GM12874 (cell line): ENCODE measurements at regions not wholly inside any gene's neighbourhood (a gene's known extent, or its start where the extent isn't known, plus 50 kb on each side); places are given as distances from the start of the nearest gene placed in this dataset.

ENCODE experiments used
- TF ChIP-seq, protein P1 (sequence below): IDR thresholded peaks from 2 replicates; pipeline ENCODE4 v1.5.1; 2011; ENCODE audit warnings: low read depth, mild to moderate bottlenecking, control low read depth, low read length, moderate library complexity; ENCODE audit not compliant: insufficient read depth

DNA sequence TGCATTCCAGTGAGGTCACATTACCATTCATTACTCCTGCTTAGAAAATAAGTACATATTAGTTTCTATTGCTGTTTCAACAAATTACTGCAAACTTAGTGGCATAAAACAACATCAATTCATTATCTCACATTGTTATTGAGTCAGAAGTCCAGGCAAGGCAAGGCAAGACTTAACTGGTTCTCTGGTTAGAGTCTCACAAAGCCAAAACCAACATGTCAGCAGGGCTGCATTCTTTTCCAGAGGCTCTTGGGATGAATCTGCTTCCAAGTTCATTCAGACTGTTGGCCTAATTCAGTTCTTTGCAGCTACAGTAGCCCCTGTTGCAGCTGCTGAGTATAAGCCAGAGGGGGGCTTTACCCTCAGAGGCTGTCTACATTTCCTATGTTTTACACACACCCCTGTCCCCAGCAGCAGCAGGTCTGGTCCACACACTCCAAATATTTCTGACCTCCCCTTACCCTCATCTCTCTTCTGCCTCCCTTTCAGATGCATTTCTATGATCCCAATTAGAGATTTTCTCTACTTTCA, 892.1 kb upstream of the EPHA5 start:
- TF ChIP-seq, protein P1, sequence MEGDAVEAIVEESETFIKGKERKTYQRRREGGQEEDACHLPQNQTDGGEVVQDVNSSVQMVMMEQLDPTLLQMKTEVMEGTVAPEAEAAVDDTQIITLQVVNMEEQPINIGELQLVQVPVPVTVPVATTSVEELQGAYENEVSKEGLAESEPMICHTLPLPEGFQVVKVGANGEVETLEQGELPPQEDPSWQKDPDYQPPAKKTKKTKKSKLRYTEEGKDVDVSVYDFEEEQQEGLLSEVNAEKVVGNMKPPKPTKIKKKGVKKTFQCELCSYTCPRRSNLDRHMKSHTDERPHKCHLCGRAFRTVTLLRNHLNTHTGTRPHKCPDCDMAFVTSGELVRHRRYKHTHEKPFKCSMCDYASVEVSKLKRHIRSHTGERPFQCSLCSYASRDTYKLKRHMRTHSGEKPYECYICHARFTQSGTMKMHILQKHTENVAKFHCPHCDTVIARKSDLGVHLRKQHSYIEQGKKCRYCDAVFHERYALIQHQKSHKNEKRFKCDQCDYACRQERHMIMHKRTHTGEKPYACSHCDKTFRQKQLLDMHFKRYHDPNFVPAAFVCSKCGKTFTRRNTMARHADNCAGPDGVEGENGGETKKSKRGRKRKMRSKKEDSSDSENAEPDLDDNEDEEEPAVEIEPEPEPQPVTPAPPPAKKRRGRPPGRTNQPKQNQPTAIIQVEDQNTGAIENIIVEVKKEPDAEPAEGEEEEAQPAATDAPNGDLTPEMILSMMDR = no peak

DNA sequence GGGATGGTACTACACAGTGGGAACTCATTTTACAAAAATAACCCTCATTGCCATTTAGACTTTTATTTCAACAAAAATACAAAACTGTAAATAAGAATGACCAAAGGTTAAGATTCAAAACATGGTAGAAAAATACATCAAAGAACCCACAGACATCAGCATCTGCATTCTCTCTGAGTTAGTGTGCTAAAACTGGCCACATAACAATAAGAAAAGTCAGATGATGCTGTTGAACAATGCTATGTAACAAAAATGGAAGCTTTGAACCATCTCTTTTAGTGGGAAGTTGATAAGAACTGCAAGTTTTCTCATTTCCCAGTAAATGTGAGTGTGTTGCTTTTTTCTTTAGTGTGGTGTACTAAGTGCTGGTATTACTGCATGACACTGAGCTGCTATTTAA, 888.4 kb upstream of the EPHA5 start:
- TF ChIP-seq, protein P1 = no peak

DNA sequence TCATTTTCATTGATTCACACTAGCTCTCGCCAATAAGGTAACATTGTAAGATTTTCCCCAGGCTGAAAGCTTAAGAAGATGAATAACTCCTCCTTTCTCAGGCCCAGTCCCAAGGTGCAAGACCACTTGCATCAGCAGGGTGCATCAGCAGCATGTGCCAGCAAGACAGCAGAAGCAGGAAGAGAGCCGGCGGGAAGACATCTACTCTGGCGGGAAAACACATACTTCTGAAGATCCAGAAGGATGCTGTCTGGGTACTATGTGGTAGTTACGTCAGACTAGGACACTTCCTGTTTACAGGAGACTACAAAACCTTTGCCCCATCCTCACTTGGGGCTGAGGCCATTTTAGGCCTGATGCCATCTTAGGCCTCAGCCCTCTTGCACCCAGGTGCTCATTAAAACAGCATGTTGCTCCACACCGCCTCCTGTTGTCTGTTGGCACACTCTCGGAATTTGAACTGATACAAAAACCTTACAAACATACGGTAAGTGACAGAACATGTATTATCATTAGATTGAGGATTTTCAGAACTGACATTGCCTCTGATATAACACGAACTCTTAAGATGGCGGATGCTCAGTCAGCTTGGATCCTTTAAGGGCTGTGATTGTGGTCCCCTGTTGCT, 886.5 kb upstream of the EPHA5 start:
- TF ChIP-seq, protein P1 = no peak

DNA sequence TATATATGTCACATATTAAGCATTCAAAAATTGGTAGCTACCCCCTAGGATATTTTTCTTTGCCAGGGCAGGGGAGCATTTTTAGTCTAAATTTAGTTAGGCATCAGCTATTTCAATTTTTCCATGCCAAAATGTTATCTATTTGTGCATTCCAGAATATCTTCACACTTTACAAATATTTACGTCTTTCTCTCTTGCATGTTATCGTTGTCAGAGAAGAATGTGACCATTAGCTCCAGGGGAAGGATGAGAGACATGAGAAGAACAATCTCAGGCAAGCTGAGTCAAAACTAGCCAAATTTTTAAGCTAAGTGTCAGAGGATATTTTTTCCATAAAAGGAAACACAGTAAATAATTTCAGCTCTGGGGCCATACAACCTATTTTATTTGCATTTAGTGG, 885.0 kb upstream of the EPHA5 start:
- TF ChIP-seq, protein P1 = no peak

DNA sequence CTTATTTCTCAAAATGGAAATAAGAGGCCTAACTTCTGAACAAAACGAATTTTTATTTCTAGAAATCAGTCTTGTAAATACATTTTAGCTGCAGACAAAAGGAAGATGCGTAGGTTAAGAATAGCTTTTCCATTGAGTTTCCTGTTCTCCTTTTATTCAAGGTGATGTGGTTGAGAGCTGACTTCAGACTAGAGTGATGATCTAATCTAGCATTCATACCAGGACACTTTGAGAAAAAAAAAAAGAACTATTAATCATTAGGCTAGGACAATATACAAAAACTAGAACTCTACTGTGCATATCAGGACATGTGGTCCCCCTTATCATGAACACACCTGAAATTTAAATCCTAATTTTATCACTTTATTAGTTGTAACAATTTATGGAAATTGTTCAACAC, 884.5 kb upstream of the EPHA5 start:
- TF ChIP-seq, protein P1 = no peak

DNA sequence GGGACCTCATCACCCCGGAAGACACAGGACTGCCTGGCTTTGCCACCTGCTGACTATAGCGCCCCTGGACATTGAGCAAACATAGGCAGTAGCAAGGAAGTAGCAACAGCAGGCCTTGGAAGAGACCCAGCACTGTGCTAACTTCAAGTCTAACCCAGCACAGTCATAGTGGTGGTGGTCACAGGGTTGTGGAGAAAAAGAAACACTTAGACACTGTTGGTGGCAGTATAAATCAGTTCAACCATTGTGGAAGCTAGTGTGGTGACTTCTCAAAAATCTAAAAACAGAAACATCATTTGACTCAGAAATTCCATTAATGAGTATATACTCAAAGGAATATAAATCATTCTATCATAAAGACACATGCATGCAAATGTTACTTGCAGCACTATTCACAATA, 874.0 kb upstream of the EPHA5 start:
- TF ChIP-seq, protein P1 = no peak

DNA sequence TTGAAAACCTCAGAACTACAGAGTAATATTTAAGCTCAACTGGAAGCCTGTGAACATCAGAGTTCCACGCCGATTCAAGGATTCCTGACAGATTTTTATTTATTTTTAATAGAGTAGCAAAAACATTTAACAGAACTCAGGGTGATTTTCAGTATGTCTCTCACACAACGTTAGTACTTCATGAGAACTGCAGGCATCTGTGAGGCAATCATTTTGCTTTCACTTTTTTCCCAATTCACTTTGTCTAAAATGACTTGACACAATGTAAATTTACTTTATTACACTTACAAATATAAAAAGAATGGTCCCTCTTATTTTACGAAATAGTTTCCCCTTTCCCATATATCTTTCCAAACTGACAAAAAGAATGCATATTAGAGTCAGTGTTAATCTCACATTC, 869.5 kb upstream of the EPHA5 start:
- TF ChIP-seq, protein P1 = no peak

DNA sequence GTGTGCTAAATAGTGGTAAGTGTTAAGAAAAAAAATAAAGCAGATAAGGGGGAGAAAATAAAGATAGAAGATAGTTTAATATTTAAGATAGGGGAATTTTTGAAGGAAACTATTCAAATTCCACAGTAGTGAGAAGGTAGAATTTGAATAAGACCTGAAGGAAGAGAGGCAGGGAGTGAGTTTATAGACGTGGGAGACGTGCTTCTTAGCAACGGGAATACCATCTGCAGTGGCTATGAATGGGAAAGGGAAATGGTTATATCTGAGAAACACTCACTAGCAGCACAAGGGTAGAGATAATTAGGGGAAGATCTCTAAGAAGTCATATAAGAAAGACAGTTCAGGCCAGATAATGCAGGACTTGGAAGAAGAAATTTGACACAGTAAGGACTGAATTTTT, 854.5 kb upstream of the EPHA5 start:
- TF ChIP-seq, protein P1 = no peak
